Heart left ventricle (tissue), 13 donors: ENCODE measurements at regions not wholly inside any gene's neighbourhood (a gene's known extent, or its start where the extent isn't known, plus 50 kb on each side); places are given as distances from the start of the nearest gene placed in this dataset.

Source experiments
- CTCF ChIP-seq, 12 donors: fragments of 200-600 bp; sonication (generic) in 4 of 12; IDR thresholded peaks; one replicate each; pipeline versions ENCODE4 v1.5.0 to v1.8.0; 2018 to 2022; ENCODE audit warnings: antibody characterized with exemption in 12 of 12, mild to moderate bottlenecking in 5 of 12
- POLR2A ChIP-seq, 2 donors: fragments of 450-650 bp; IDR thresholded peaks; one replicate each; pipeline ENCODE4 v1.6.1; 2017; ENCODE audit warnings: antibody characterized with exemption in 2 of 2, mild to moderate bottlenecking in 2 of 2, moderate library complexity in 2 of 2
- donor health status: ischemic (EF 13 %, LVEDD 7.1; RV severe dilation, severe dysfunction).
- donor health status: DM: no; HTN: yes; CAD: no.
- donor health status: DM: no; HTN: no; CAD: no.
- donor health status: ischemic (EF 25% LVEDD 6.9; RV normal size, moderate dysfunction).
- donor health status: ischemic (EF 25% LVEDD 5.7; RV mildly dilated, moderate dysfunction).
- donor health status: ischemic (EF 35%, LVEDD 5.7; RV mildly dilated, moderate dysfunction).
- donor health status: nonischemic (EF 11% LVEDD 7.7; RV severe dilation, severe dysfunction).
- donor health status: DM: yes; HTN: yes; CAD: no.
- donor health status: PGD.
- donor health status: ischemic (EF 29% LVEDD 5.4; RV normal size, mild dysfunction).
- donor health status: nonischemic (EF 23%, LVEDD 6.1; RV moderate dilation, normal function).

GRCh38 chr1:29586215-29586614, 349.9 kb downstream of the PTPRU start:
- TF ChIP-seq CTCF (IDR thresholded peaks at IDR 0.05) (no peak), POLR2A (IDR thresholded peaks at IDR 0.05) (no peak)
